PC-3 (cell line): ENCODE measurements at regions not wholly inside any gene's neighbourhood (a gene's known extent, or its start where the extent isn't known, plus 50 kb on each side); places are given as distances from the start of the nearest gene placed in this dataset.

ENCODE experiments used
- CTCF ChIP-seq: fragments of 300-600 bp; sonication (generic); conservative IDR thresholded peaks from 2 replicates; pipeline ENCODE4 v1.5.1; 2017; ENCODE audit warnings: antibody characterized with exemption, low read depth, mild to moderate bottlenecking, low read length
- EZH2 ChIP-seq: fragments of 300-600 bp; sonication (generic); IDR thresholded peaks from one replicate; pipeline ENCODE4 v1.6.1; 2017; ENCODE audit warnings: antibody characterized with exemption, mild to moderate bottlenecking, low read length; ENCODE audit not compliant: unreplicated experiment
- EZH2phosphoT487 ChIP-seq: fragments of 300-600 bp; sonication (generic); IDR thresholded peaks from 2 replicates; pipeline ENCODE4 v1.6.1; 2018; ENCODE audit warnings: mild to moderate bottlenecking, antibody characterized with exemption, low read length, borderline replicate concordance

DNA sequence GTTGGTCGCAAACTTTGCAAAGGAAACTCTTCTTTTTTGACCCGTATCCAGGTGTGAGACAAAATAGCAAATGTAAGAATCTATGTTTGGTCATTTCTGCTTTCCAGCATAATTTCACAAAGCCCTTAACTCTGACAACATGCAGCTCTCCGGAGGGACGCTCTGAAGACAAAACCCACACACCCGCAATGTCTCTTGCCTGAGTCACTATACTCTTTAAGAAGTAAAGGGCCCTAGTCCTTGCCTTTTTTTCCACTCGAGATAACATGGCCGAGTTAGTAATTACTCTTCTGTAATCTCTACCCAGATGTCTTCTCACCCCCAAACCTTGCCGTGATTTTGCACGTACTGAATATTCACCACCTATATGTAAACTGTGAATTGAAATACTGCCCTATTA, 115.7 kb upstream of the ADAMTS9 start:
- no peak for TF ChIP-seq CTCF
- no peak for TF ChIP-seq EZH2
- no peak for TF ChIP-seq EZH2phosphoT487
